NCI-H1105 treated with DMSO at 0.1 percent for 48 hours (cell line): ENCODE measurements at regions not wholly inside any gene's neighbourhood (a gene's known extent, or its start where the extent isn't known, plus 50 kb on each side); places are given as distances from the start of the nearest gene placed in this dataset.
A peak's percentile ranks its signal among the peaks of the same experiment; 100 is the strongest.

Experiments
- DNase-seq: peaks from one replicate; lab custom pipeline; 2025; lab: John Stamatoyannopoulos, UW

GRCh38 chr12:115646210-115646609, 631.3 kb downstream of the MED13L start:
- DNase-seq: no peak

GRCh38 chr12:115640929-115641328, 636.6 kb downstream of the MED13L start:
- no peak for DNase-seq

- DNase-seq: no peak
Observed at GRCh38 chr12:115639648-115640012, 637.9 kb downstream of the MED13L start.

GRCh38 chr12:115638733-115639647, 638.5 kb downstream of the MED13L start:
- DNase-seq: no peak

- no peak for DNase-seq
Observed at GRCh38 chr12:115636546-115636945, 640.9 kb downstream of the MED13L start.

GRCh38 chr12:115632308-115632707, 645.2 kb downstream of the MED13L start:
- DNase-seq: peak; percentile 62

GRCh38 chr12:115630136-115630535, 647.4 kb downstream of the MED13L start:
- no peak for DNase-seq

GRCh38 chr12:115626210-115626609, 651.3 kb downstream of the MED13L start:
- DNase-seq: no peak

GRCh38 chr12:115623764-115624334, 653.6 kb downstream of the MED13L start:
- DNase-seq: no peak

GRCh38 chr12:115623275-115623674, 654.2 kb downstream of the MED13L start:
- DNase-seq: no peak

GRCh38 chr12:115620816-115621215, 656.7 kb downstream of the MED13L start:
- no peak for DNase-seq

GRCh38 chr12:115619889-115620288, 657.6 kb downstream of the MED13L start:
- no peak for DNase-seq

- no peak for DNase-seq
Observed at GRCh38 chr12:115619061-115619460, 658.4 kb downstream of the MED13L start.

GRCh38 chr12:115618105-115618504, 659.4 kb downstream of the MED13L start:
- no peak for DNase-seq

GRCh38 chr12:115617391-115617790, 660.1 kb downstream of the MED13L start:
- no peak for DNase-seq

GRCh38 chr12:115611477-115611876, 666.0 kb downstream of the MED13L start:
- peak; percentile 99 for DNase-seq

GRCh38 chr12:115609347-115609746, 668.1 kb downstream of the MED13L start:
- no peak for DNase-seq

GRCh38 chr12:115606040-115606439, 671.5 kb downstream of the MED13L start:
- no peak for DNase-seq

- DNase-seq: peak; percentile 97
Observed at GRCh38 chr12:115598871-115599811, 678.4 kb downstream of the MED13L start.

GRCh38 chr12:115597157-115597712, 680.3 kb downstream of the MED13L start:
- DNase-seq: no peak

GRCh38 chr12:115588131-115588530, 689.4 kb downstream of the MED13L start:
- DNase-seq: no peak

- no peak for DNase-seq
Observed at GRCh38 chr12:115584156-115584555, 693.3 kb downstream of the MED13L start.
